ENCODE measurements at regions not wholly inside any gene's neighbourhood (a gene's known extent, or its start where the extent isn't known, plus 50 kb on each side); places are given as distances from the start of the nearest gene placed in this dataset.
A peak's percentile ranks its signal among the peaks of the same experiment; 100 is the strongest.

DNA sequence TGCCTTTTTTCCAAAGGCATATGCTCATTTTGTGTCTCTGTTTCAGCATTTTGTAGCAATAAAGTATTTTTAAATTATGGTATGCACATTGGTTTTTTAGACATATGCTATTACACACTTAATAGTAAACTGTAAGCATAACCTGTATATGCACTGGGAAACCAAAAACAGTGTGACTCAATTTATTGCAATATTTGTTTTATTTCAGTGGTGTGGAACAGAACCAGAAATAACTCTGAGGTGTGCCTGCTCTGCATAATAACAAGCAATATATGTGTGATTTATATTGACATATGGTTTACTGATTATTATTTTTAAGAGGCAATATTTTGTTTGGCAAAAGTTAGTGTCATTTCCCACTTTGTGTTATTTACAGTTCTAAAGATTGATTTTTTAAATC lies 126.6 kb upstream of the CPNE8 start:
- Histone ChIP-seq H3K4me2 (ENCODE audit: low read length) (peak overlapping the region; percentile 50), H3K36me3 (ENCODE audit: insufficient read depth, low read length) (no peaks in the 10 kb centered on the region), H3K4me3 (ENCODE audit: low read length) (no peak overlapping the region), H3K27ac (ENCODE audit: low read length) (no peak overlapping the region), H3F3A (ENCODE audit: insufficient read depth, low read length, poor library complexity, severe bottlenecking) (peaks cover 4% of the 10 kb centered on the region), H2AFZ (ENCODE audit: low read depth, low read length) (no peak overlapping the region), H3K9me3 (ENCODE audit: low read length) (no peaks in the 10 kb centered on the region), H3K9ac (ENCODE audit: low read length) (no peak overlapping the region), H3K9me2 (ENCODE audit: insufficient read depth, low read length) (no peaks in the 10 kb centered on the region), H4K20me1 (ENCODE audit: insufficient read depth) (no peaks in the 10 kb centered on the region), H3K79me2 (replicated peaks; ENCODE audit: insufficient read depth, low read length) (no peaks in the 10 kb centered on the region), H3K27me3 (ENCODE audit: insufficient read depth, low read depth, low read length) (no peaks in the 10 kb centered on the region)
- no peak for TF ChIP-seq MXI1 (conservative IDR thresholded peaks at IDR 0.05; ENCODE audit: poor library complexity, severe bottlenecking)
- TF ChIP-seq, protein P1, sequence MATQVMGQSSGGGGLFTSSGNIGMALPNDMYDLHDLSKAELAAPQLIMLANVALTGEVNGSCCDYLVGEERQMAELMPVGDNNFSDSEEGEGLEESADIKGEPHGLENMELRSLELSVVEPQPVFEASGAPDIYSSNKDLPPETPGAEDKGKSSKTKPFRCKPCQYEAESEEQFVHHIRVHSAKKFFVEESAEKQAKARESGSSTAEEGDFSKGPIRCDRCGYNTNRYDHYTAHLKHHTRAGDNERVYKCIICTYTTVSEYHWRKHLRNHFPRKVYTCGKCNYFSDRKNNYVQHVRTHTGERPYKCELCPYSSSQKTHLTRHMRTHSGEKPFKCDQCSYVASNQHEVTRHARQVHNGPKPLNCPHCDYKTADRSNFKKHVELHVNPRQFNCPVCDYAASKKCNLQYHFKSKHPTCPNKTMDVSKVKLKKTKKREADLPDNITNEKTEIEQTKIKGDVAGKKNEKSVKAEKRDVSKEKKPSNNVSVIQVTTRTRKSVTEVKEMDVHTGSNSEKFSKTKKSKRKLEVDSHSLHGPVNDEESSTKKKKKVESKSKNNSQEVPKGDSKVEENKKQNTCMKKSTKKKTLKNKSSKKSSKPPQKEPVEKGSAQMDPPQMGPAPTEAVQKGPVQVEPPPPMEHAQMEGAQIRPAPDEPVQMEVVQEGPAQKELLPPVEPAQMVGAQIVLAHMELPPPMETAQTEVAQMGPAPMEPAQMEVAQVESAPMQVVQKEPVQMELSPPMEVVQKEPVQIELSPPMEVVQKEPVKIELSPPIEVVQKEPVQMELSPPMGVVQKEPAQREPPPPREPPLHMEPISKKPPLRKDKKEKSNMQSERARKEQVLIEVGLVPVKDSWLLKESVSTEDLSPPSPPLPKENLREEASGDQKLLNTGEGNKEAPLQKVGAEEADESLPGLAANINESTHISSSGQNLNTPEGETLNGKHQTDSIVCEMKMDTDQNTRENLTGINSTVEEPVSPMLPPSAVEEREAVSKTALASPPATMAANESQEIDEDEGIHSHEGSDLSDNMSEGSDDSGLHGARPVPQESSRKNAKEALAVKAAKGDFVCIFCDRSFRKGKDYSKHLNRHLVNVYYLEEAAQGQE (IDR thresholded peaks at IDR 0.05; ENCODE audit: borderline replicate concordance) = no peak
- no peak for TF ChIP-seq EZH2 (IDR thresholded peaks at IDR 0.05; ENCODE audit: borderline replicate concordance, insufficient read depth, low read length, poor library complexity, severe bottlenecking)

DNA sequence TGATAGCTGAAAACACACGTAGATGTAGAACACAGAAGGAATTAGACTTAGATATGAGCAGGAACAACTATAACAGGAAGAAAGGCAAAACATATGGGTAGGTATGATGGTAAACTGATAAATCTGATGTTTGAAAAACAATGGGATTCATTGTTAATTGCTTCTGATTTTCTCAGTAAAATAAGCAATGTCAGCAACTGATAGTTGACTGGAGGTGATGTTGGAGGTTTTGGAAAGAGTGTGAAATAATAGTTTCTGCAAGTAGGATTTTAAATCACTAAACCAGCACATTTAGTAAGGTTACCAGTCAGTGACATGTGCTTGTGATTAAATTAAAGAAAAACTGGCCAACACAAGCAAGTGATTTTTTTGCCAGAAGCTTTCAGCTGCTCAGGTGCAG lies 123.0 kb upstream of the CPNE8 start:
- H3K4me2 ChIP-seq (ENCODE audit: low read length) = no peak overlapping the region
- no peaks in the 10 kb centered on the region for H3K9me2 ChIP-seq (ENCODE audit: insufficient read depth, low read length)
- no peak overlapping the region for H3K27ac ChIP-seq (ENCODE audit: low read length)
- no peaks in the 10 kb centered on the region for H3K27me3 ChIP-seq (ENCODE audit: insufficient read depth, low read depth, low read length)
- H3F3A ChIP-seq (ENCODE audit: insufficient read depth, low read length, poor library complexity, severe bottlenecking) = peaks cover 4% of the 10 kb centered on the region
- H3K79me2 ChIP-seq (replicated peaks; ENCODE audit: insufficient read depth, low read length) = no peaks in the 10 kb centered on the region
- H3K9ac ChIP-seq (ENCODE audit: low read length) = no peak overlapping the region
- no peaks in the 10 kb centered on the region for H4K20me1 ChIP-seq (ENCODE audit: insufficient read depth)
- no peaks in the 10 kb centered on the region for H3K9me3 ChIP-seq (ENCODE audit: low read length)
- H3K4me3 ChIP-seq (ENCODE audit: low read length) = no peak overlapping the region
- no peaks in the 10 kb centered on the region for H3K36me3 ChIP-seq (ENCODE audit: insufficient read depth, low read length)
- no peak overlapping the region for H2AFZ ChIP-seq (ENCODE audit: low read depth, low read length)
- TF ChIP-seq TAF1 (IDR thresholded peaks at IDR 0.05; ENCODE audit: low read depth) (no peak), SMC3 (conservative IDR thresholded peaks at IDR 0.05; ENCODE audit: poor library complexity) (no peak), EP300 (conservative IDR thresholded peaks at IDR 0.05; ENCODE audit: poor library complexity, severe bottlenecking) (no peak), POLR2AphosphoS5 (IDR thresholded peaks at IDR 0.05) (no peak), RAD21 (conservative IDR thresholded peaks at IDR 0.05) (no peak), EZH2 (IDR thresholded peaks at IDR 0.05; ENCODE audit: borderline replicate concordance, insufficient read depth, low read length, poor library complexity, severe bottlenecking) (no peak), MXI1 (conservative IDR thresholded peaks at IDR 0.05; ENCODE audit: poor library complexity, severe bottlenecking) (no peak)
- TF ChIP-seq, protein P2, sequence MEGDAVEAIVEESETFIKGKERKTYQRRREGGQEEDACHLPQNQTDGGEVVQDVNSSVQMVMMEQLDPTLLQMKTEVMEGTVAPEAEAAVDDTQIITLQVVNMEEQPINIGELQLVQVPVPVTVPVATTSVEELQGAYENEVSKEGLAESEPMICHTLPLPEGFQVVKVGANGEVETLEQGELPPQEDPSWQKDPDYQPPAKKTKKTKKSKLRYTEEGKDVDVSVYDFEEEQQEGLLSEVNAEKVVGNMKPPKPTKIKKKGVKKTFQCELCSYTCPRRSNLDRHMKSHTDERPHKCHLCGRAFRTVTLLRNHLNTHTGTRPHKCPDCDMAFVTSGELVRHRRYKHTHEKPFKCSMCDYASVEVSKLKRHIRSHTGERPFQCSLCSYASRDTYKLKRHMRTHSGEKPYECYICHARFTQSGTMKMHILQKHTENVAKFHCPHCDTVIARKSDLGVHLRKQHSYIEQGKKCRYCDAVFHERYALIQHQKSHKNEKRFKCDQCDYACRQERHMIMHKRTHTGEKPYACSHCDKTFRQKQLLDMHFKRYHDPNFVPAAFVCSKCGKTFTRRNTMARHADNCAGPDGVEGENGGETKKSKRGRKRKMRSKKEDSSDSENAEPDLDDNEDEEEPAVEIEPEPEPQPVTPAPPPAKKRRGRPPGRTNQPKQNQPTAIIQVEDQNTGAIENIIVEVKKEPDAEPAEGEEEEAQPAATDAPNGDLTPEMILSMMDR (IDR thresholded peaks at IDR 0.05; ENCODE audit: poor library complexity, severe bottlenecking) = no peak
- TF ChIP-seq, protein P1 (IDR thresholded peaks at IDR 0.05; ENCODE audit: borderline replicate concordance) = no peak
